ENCODE measurements at regions not wholly inside any gene's neighbourhood (a gene's known extent, or its start where the extent isn't known, plus 50 kb on each side); places are given as distances from the start of the nearest gene placed in this dataset.

GRCh38 chr2:129861666-129862288 is 117.7 kb upstream of the RAB6C start:
- TF ChIP-seq CTCF (IDR thresholded peaks at IDR 0.05) (no peak), POLR2A (IDR thresholded peaks at IDR 0.05) (no peak), EP300 (IDR thresholded peaks at IDR 0.05) (no peak)
- H3K27me3 ChIP-seq = no peaks in the 10 kb centered on the region
- no peak for DNase-seq
- intact Hi-C loops (cut with DNase I) = no loop called here
- 85 to 88% (median 86%) methylated on average over 10 of the region's 10 CpGs for WGBS, 3 donors
- H3K36me3 ChIP-seq = no peaks in the 10 kb centered on the region
- H3K4me1 ChIP-seq (ENCODE audit: insufficient read depth) = no peaks in the 10 kb centered on the region
- no peak overlapping the region for H3K4me3 ChIP-seq
- H3K27ac ChIP-seq = no peak overlapping the region
- no peaks in the 10 kb centered on the region for H3K9me3 ChIP-seq

GRCh38 chr2:129862668-129863067 is 116.8 kb upstream of the RAB6C start:
- no peak overlapping the region for H3K27ac ChIP-seq
- intact Hi-C loops (cut with DNase I) = no loop called here
- DNase-seq = no peak
- H3K9me3 ChIP-seq = no peaks in the 10 kb centered on the region
- no peaks in the 10 kb centered on the region for H3K27me3 ChIP-seq
- TF ChIP-seq EP300 (IDR thresholded peaks at IDR 0.05) = no peak
- no peak for TF ChIP-seq CTCF (IDR thresholded peaks at IDR 0.05)
- TF ChIP-seq POLR2A (IDR thresholded peaks at IDR 0.05) = no peak
- no peaks in the 10 kb centered on the region for H3K4me1 ChIP-seq (ENCODE audit: insufficient read depth)
- H3K4me3 ChIP-seq = no peak overlapping the region
- H3K36me3 ChIP-seq = no peaks in the 10 kb centered on the region
- WGBS, 3 donors = 86 to 90% (median 86%) methylated on average over 8 of the region's 8 CpGs

GRCh38 chr2:129863350-129863749 is 116.1 kb upstream of the RAB6C start:
- WGBS, 3 donors = 82 to 92% (median 89%) methylated on average over 3 of the region's 3 CpGs
- Histone ChIP-seq H3K9me3 (no peaks in the 10 kb centered on the region), H3K36me3 (no peaks in the 10 kb centered on the region), H3K4me3 (no peak overlapping the region), H3K4me1 (ENCODE audit: insufficient read depth) (no peaks in the 10 kb centered on the region), H3K27ac (no peak overlapping the region), H3K27me3 (no peaks in the 10 kb centered on the region)
- TF ChIP-seq POLR2A (IDR thresholded peaks at IDR 0.05) = no peak
- TF ChIP-seq CTCF (IDR thresholded peaks at IDR 0.05) = no peak
- TF ChIP-seq EP300 (IDR thresholded peaks at IDR 0.05) = no peak
- intact Hi-C loops (cut with DNase I) = no loop called here
- DNase-seq = no peak

GRCh38 chr2:129864719-129865118 is 114.7 kb upstream of the RAB6C start:
- Histone ChIP-seq H3K27me3 (no peaks in the 10 kb centered on the region), H3K4me3 (no peak overlapping the region), H3K36me3 (no peaks in the 10 kb centered on the region), H3K27ac (no peak overlapping the region), H3K9me3 (no peaks in the 10 kb centered on the region), H3K4me1 (ENCODE audit: insufficient read depth) (no peaks in the 10 kb centered on the region)
- intact Hi-C loops (cut with DNase I) = no loop called here
- no peak for TF ChIP-seq EP300 (IDR thresholded peaks at IDR 0.05)
- no peak for TF ChIP-seq POLR2A (IDR thresholded peaks at IDR 0.05)
- no peak for TF ChIP-seq CTCF (IDR thresholded peaks at IDR 0.05)
- 94 to 100% (median 96%) methylated on average over 1 of the region's 1 CpG for WGBS, 3 donors
- DNase-seq = no peak

Data from ovary (tissue), 7 donors.